ENCODE measurements at regions not wholly inside any gene's neighbourhood (a gene's known extent, or its start where the extent isn't known, plus 50 kb on each side); places are given as distances from the start of the nearest gene placed in this dataset.

- TF ChIP-seq POLR2AphosphoS5 (IDR thresholded peaks at IDR 0.05; ENCODE audit: low read depth, low read length) (no peak), REST (IDR thresholded peaks at IDR 0.05; ENCODE audit: insufficient read depth in 1 of 2, low read depth in 2 of 2, low read length in 2 of 2) (no peak), TAF1 (IDR thresholded peaks at IDR 0.05; ENCODE audit: borderline replicate concordance, insufficient read depth, low read length) (no peak), SIN3A (IDR thresholded peaks at IDR 0.05; ENCODE audit: borderline replicate concordance, insufficient read depth, low read length) (no peak), FOXP2 (optimal IDR thresholded peaks at IDR 0.05; ENCODE audit: borderline replicate concordance, extremely low read depth, extremely low read length, insufficient read depth) (no peak)
Measured at GRCh38 chr1:193338194-193338593, 151.8 kb upstream of the B3GALT2 start.
